Neural cell (in vitro differentiated cells): ENCODE measurements at regions not wholly inside any gene's neighbourhood (a gene's known extent, or its start where the extent isn't known, plus 50 kb on each side); places are given as distances from the start of the nearest gene placed in this dataset.

Experiments
- H2AFZ ChIP-seq: fragments of 200-600, 300-800 bp; sonication (generic), shearing (Covaris generic); 2 replicates; pipeline ENCODE4 v1.6.0; 2014; ENCODE audit warnings: low read depth, mild to moderate bottlenecking, antibody characterized with exemption, low read length, moderate library complexity
- H3F3A ChIP-seq: fragments of 200-600 bp; shearing (Covaris generic); 2 replicates; pipeline ENCODE4 v1.6.1; 2016; ENCODE audit warnings: mild to moderate bottlenecking, moderate library complexity, mixed read lengths, antibody characterized with exemption, low read length; ENCODE audit not compliant: insufficient read depth, poor library complexity, severe bottlenecking
- H3K27ac ChIP-seq: fragments of 200-600, 300-800 bp; sonication (generic), shearing (Covaris generic); 2 replicates; pipeline ENCODE4 v1.5.1; 2014; ENCODE audit warnings: mild to moderate bottlenecking, low read length, moderate library complexity
- H3K27me3 ChIP-seq: fragments of 300-800, 200-600 bp; sonication (generic), shearing (Covaris generic); 2 replicates; pipeline ENCODE4 v1.6.0; 2014; ENCODE audit warnings: mild to moderate bottlenecking, low read depth, low read length, moderate library complexity; ENCODE audit not compliant: insufficient read depth
- H3K36me3 ChIP-seq: fragments of 300-800, 200-600 bp; sonication (generic), shearing (Covaris generic); 2 replicates; pipeline ENCODE4 v1.5.1; 2014; ENCODE audit warnings: mild to moderate bottlenecking, antibody characterized with exemption, low read length, moderate library complexity; ENCODE audit not compliant: insufficient read depth
- H3K4me2 ChIP-seq: fragments of 300-800, 200-600 bp; sonication (generic), shearing (Covaris generic); 2 replicates; pipeline ENCODE4 v1.6.0; 2014; ENCODE audit warnings: mild to moderate bottlenecking, low read length
- H3K4me3 ChIP-seq: fragments of 300-800, 200-600 bp; sonication (generic), shearing (Covaris generic); 2 replicates; pipeline ENCODE4 v1.5.1; 2014; ENCODE audit warnings: mild to moderate bottlenecking, low read length, moderate library complexity
- H3K79me2 ChIP-seq: fragments of 200-600 bp; shearing (Covaris generic); replicated peaks from 2 replicates; pipeline ENCODE4 v1.6.0; 2014; ENCODE audit warnings: mild to moderate bottlenecking, low read length, moderate library complexity; ENCODE audit not compliant: insufficient read depth
- H3K9ac ChIP-seq: fragments of 300-800, 200-600 bp; sonication (generic), shearing (Covaris generic); 2 replicates; pipeline ENCODE4 v1.6.1; 2016; ENCODE audit warnings: mild to moderate bottlenecking, low read length, mixed read lengths
- H3K9me2 ChIP-seq: fragments of 200-600 bp; shearing (Covaris generic); 2 replicates; pipeline ENCODE4 v1.6.1; 2016; ENCODE audit warnings: mild to moderate bottlenecking, low read length, mixed read lengths; ENCODE audit not compliant: insufficient read depth
- H3K9me3 ChIP-seq: fragments of 200-600, 300-800 bp; sonication (generic), shearing (Covaris generic); 2 replicates; pipeline ENCODE4 v1.6.1; 2016; ENCODE audit warnings: mild to moderate bottlenecking, mixed run types, low read length, moderate library complexity, mixed read lengths
- H4K20me1 ChIP-seq: fragments of 200-600 bp; shearing (Covaris generic); 2 replicates; pipeline ENCODE4 v1.6.1; 2016; ENCODE audit warnings: mild to moderate bottlenecking, mixed run types; ENCODE audit not compliant: insufficient read depth
- CTCF ChIP-seq: fragments of 450-650 bp; IDR thresholded peaks from 2 replicates; pipeline ENCODE4 v1.5.1; 2014; ENCODE audit warnings: antibody characterized with exemption, mild to moderate bottlenecking, moderate library complexity; ENCODE audit not compliant: poor library complexity, severe bottlenecking
- EP300 ChIP-seq: fragments of 450-650 bp; conservative IDR thresholded peaks from 2 replicates; pipeline ENCODE4 v1.6.1; 2014; ENCODE audit warnings: antibody characterized with exemption, mild to moderate bottlenecking, moderate library complexity; ENCODE audit not compliant: poor library complexity, severe bottlenecking
- EZH2 ChIP-seq: fragments of 200-600, 300-800 bp; shearing (Covaris generic), sonication (generic); IDR thresholded peaks from 2 replicates; pipeline ENCODE4 v1.6.1; 2014; ENCODE audit warnings: antibody characterized with exemption, low read length, borderline replicate concordance, mild to moderate bottlenecking; ENCODE audit not compliant: insufficient read depth, poor library complexity, severe bottlenecking
- MXI1 ChIP-seq: fragments of 450-650 bp; conservative IDR thresholded peaks from 2 replicates; pipeline ENCODE4 v1.6.1; 2014; ENCODE audit warnings: antibody characterized with exemption, mild to moderate bottlenecking; ENCODE audit not compliant: poor library complexity, severe bottlenecking
- POLR2AphosphoS5 ChIP-seq: IDR thresholded peaks from 2 replicates; pipeline ENCODE4 v1.6.1; 2012
- RAD21 ChIP-seq: fragments of 450-650 bp; conservative IDR thresholded peaks from 2 replicates; pipeline ENCODE4 v1.6.1; 2014; ENCODE audit warnings: antibody characterized with exemption, mild to moderate bottlenecking, moderate library complexity
- REST ChIP-seq: IDR thresholded peaks from 2 replicates; pipeline ENCODE4 v1.6.1; 2012; ENCODE audit warnings: borderline replicate concordance
- SMC3 ChIP-seq: fragments of 450-650 bp; conservative IDR thresholded peaks from 2 replicates; pipeline ENCODE4 v1.6.1; 2014; ENCODE audit warnings: antibody characterized with exemption, mild to moderate bottlenecking, moderate library complexity; ENCODE audit not compliant: poor library complexity
- TAF1 ChIP-seq: IDR thresholded peaks from 2 replicates; pipeline ENCODE4 v1.6.1; 2012; ENCODE audit warnings: low read depth

DNA sequence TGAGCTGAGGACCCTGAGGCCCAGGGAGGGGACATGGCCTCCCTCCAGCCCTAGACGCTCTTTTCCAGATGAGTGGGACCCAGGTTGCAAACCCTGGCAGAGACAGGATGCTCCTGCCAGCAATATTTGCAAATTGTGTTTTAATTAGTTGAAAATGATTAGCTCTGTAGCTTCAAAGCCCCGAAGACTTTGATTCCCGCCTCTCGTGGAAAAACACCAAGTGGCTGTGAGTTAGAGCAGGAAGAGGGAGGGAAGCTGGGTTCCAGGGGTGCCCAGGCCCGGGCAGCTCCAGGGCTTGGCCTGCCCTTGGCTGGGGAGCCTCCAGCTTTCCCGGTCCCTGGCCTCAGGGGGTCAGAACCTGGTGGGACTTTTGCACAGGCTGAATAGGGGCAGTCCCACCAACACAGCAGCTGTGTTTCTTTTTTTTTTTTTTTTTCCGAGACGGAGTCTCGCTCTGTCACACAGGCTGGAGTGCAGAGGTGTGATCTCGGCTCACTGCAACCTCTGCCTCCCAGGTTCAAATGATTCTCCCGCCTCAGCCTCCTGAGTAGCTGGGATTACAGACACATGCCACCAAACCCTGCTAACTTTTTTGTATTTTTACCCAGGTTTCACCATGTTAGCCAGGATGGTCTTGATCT lies 101.6 kb upstream of the RTL6 start:
- no peaks in the 10 kb centered on the region for H3F3A ChIP-seq
- H3K79me2 ChIP-seq: no peaks in the 10 kb centered on the region
- H3K4me3 ChIP-seq: no peak overlapping the region
- H3K27ac ChIP-seq: no peak overlapping the region
- H4K20me1 ChIP-seq: no peaks in the 10 kb centered on the region
- H3K27me3 ChIP-seq: no peaks in the 10 kb centered on the region
- no peak overlapping the region for H3K4me2 ChIP-seq
- TF ChIP-seq TAF1: no peak
- TF ChIP-seq POLR2AphosphoS5: no peak
- TF ChIP-seq SMC3: no peak
- TF ChIP-seq CTCF: no peak
- TF ChIP-seq EZH2: no peak
- no peak for TF ChIP-seq REST
- TF ChIP-seq EP300: no peak
- no peak for TF ChIP-seq RAD21
- no peak for TF ChIP-seq MXI1
- H3K36me3 ChIP-seq: no peaks in the 10 kb centered on the region
- H3K9ac ChIP-seq: no peak overlapping the region
- no peaks in the 10 kb centered on the region for H3K9me2 ChIP-seq
- H2AFZ ChIP-seq: no peak overlapping the region
- H3K9me3 ChIP-seq: no peaks in the 10 kb centered on the region

DNA sequence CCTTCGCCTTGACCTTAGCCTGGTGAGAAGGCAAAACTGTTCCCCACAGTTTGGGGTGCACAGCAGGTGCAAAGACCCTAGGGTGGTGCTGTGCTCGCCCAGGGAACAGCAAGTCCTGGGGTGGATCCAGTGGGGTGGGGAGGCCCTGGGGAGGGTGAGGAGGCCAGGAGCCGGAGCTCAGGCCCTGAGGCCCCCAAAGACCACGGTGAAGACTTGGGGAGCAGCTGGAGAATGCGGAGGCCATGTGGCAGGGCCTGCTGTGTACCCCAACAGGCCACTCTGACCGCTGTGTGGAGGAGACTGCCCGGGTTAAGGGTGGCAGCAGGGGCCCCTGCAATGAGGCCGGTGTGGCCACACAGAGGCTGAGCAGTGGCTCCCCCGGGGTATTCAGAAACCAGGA lies 101.1 kb upstream of the RTL6 start:
- Histone ChIP-seq H3K36me3 (no peaks in the 10 kb centered on the region), H3K79me2 (no peaks in the 10 kb centered on the region), H3K9me2 (no peaks in the 10 kb centered on the region), H3K9ac (no peak overlapping the region), H3F3A (no peaks in the 10 kb centered on the region), H3K4me3 (no peak overlapping the region), H2AFZ (no peak overlapping the region), H3K9me3 (no peaks in the 10 kb centered on the region), H4K20me1 (no peaks in the 10 kb centered on the region), H3K27me3 (no peaks in the 10 kb centered on the region), H3K27ac (no peak overlapping the region), H3K4me2 (no peak overlapping the region)
- no peak for TF ChIP-seq EZH2
- no peak for TF ChIP-seq REST
- TF ChIP-seq SMC3: no peak
